Muscle layer of duodenum (tissue), 2 donors: ENCODE measurements at regions not wholly inside any gene's neighbourhood (a gene's known extent, or its start where the extent isn't known, plus 50 kb on each side); places are given as distances from the start of the nearest gene placed in this dataset.
"Not testable (repeated sequence)": the region's sequence is repeated elsewhere in the genome, so short reads cannot be mapped to it uniquely, and the experiment has no call there.

Source experiments
- H3K27ac ChIP-seq: one replicate; pipeline ENCODE4 v1.7.0; 2013; ENCODE audit warnings: mild to moderate bottlenecking, low read length
- H3K27me3 ChIP-seq: one replicate; pipeline ENCODE4 v1.7.0; 2013; ENCODE audit warnings: low read depth, mild to moderate bottlenecking, control low read depth, low read length
- H3K36me3 ChIP-seq, 2 donors: one replicate each; pipeline ENCODE4 v1.7.0; 2013; ENCODE audit warnings: low read length in 2 of 2, control low read depth in 1 of 2, mild to moderate bottlenecking in 1 of 2; ENCODE audit not compliant: insufficient read depth in 2 of 2, control insufficient read depth in 1 of 2
- H3K4me1 ChIP-seq, 2 donors: one replicate each; pipeline ENCODE4 v1.7.0; 2013; ENCODE audit warnings: low read length in 2 of 2, mild to moderate bottlenecking in 2 of 2, control low read depth in 1 of 2, moderate library complexity in 1 of 2; ENCODE audit not compliant: insufficient read depth in 2 of 2, control insufficient read depth in 1 of 2
- H3K4me3 ChIP-seq, 2 donors: one replicate each; pipeline ENCODE4 v1.7.0; 2013; ENCODE audit warnings: low read length in 2 of 2, low read depth in 1 of 2, mild to moderate bottlenecking in 1 of 2
- H3K9me3 ChIP-seq, 2 donors: one replicate each; pipeline ENCODE4 v1.7.0; 2013; ENCODE audit warnings: low read length in 2 of 2, control low read depth in 1 of 2, mild to moderate bottlenecking in 1 of 2; ENCODE audit not compliant: control insufficient read depth in 1 of 2
- donor health status: healthy.

DNA sequence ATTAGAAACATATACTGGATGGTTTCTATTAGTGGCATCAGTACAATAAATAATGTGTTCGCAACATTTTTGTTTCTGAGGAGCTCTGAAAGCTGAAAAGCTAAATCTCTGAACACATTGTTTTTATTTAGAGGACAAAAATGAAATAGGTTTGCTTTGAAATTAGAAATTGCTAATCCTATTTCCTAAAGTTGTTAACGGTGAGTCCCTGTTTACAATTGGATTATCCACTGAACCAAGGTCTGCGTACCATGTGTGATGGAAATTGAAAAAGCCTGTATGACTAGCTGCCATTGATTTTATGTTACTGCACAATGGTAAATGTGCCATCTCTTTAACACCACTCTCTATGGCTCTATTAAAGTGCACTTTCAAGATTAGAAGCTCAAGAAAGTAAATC lies 297.7 kb upstream of the NUDT12 start:
- H3K27ac ChIP-seq = no peak overlapping the region
- H3K36me3 ChIP-seq = no peaks in the 10 kb centered on the region
- H3K4me3 ChIP-seq = no peak overlapping the region
- no peaks in the 10 kb centered on the region for H3K4me1 ChIP-seq
- no peaks in the 10 kb centered on the region for H3K9me3 ChIP-seq
- no peaks in the 10 kb centered on the region for H3K27me3 ChIP-seq

DNA sequence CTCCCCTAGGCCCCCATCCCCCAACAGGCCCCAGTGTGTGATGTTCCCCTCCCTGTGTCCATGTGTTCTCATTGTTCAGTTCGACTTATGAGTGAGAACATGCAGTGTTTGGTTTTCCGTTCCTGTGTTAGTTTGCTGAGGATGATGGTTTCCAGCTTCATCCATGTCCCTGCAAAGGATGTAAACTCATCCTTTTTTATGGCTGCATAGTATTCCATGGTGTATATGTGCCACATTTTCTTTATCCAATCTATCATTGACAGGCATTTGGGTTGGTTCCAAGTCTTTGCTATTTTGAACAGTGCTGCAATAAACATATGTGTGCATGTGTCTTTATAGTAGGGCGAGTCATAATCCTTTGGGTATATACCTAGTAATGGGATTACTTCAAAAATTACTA lies 295.8 kb upstream of the NUDT12 start:
- H3K4me3 ChIP-seq, H3K27ac ChIP-seq, H3K4me1 ChIP-seq: not testable (repeated sequence)

DNA sequence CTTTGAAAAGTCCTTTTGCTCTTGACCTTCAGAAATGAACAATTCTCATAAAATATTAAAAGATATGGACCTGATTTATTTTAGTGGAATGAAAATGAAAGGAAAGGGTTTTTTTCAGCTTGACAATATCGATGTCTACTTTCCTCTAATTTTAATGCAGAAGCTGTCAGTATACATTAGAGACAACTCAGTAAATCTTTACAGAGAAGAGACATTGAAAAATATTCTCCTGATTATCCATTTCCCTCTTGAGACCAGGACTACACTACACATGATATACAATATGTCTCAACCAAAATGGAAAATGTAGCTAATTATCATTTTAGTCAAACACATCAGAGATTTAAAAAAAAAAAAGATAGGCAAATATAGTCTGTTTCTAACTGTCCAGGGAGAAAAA lies 288.5 kb upstream of the NUDT12 start:
- no peaks in the 10 kb centered on the region for H3K36me3 ChIP-seq
- no peak overlapping the region for H3K27ac ChIP-seq
- no peaks in the 10 kb centered on the region for H3K27me3 ChIP-seq
- no peaks in the 10 kb centered on the region for H3K4me1 ChIP-seq
- H3K4me3 ChIP-seq = no peak overlapping the region
- H3K9me3 ChIP-seq = no peaks in the 10 kb centered on the region

More for the DNA sequence above, 295.8 kb upstream of the NUDT12 start:
- H3K9me3 ChIP-seq, H3K36me3 ChIP-seq, H3K27me3 ChIP-seq: not testable (repeated sequence)

DNA sequence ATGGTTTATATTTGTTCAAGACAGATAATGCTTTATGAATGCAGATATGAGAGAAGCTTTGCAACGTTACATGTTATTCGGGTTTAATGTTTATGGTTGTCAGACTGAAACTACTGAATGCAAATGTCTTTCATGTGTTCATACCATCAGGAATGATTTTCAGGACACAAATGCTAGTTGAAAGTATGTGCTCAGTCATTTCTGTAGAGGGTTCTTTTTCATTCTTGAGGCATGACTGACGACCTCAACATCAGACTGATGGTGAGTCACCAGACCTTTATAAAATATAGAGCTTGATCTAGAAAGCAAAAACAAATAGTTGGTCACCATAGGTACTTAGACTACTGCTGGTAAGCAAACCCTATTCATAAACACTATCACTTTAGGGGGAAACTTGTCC lies 287.3 kb upstream of the NUDT12 start:
- Histone ChIP-seq H3K4me3 (no peak overlapping the region), H3K9me3 (no peaks in the 10 kb centered on the region), H3K27me3 (no peaks in the 10 kb centered on the region), H3K36me3 (no peaks in the 10 kb centered on the region), H3K27ac (no peak overlapping the region), H3K4me1 (no peaks in the 10 kb centered on the region)

DNA sequence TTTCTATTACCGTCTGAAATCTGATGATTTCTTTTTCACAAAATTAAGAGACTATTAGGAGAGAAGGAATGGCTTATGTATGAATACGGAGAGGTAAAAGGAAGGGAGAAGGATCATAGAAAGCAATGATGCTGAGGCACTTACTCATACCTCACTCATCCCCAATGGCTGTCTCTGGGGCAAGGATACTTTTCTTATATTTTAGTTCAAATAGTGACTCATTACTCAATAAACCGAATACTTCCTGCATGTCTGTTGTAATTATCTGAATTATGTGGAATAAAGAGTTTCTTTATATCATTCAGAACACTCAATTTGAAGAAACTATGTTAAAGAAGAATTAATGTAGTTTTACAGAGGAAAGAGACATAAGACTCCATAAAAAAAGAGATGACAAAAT lies 284.5 kb upstream of the NUDT12 start:
- Histone ChIP-seq H3K27ac (no peak overlapping the region), H3K4me1 (no peaks in the 10 kb centered on the region), H3K9me3 (no peaks in the 10 kb centered on the region), H3K27me3 (no peaks in the 10 kb centered on the region), H3K36me3 (no peaks in the 10 kb centered on the region), H3K4me3 (no peak overlapping the region)

DNA sequence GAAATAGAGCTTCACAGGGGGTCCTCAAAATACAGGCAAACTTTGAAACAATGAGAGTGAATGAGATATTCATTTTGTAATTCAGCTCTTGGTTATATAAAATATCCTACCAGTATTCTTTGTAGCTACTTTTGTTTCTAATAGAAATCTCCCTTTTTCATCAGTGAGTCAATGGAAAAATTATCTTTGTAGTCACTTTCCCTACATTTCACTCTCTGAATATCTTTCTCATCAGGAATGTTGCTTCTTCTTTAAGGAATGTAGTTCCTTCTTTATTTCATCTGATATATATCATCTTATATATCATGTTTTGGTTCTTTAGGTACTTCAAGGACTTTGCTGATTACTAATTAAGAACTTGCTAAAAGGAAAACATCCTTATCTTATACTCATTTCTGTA lies 280.3 kb upstream of the NUDT12 start:
- H3K27ac ChIP-seq = no peak overlapping the region
- H3K4me3 ChIP-seq = no peak overlapping the region
- H3K36me3 ChIP-seq = no peaks in the 10 kb centered on the region
- no peaks in the 10 kb centered on the region for H3K4me1 ChIP-seq
- H3K9me3 ChIP-seq = no peaks in the 10 kb centered on the region
- H3K27me3 ChIP-seq = no peaks in the 10 kb centered on the region

DNA sequence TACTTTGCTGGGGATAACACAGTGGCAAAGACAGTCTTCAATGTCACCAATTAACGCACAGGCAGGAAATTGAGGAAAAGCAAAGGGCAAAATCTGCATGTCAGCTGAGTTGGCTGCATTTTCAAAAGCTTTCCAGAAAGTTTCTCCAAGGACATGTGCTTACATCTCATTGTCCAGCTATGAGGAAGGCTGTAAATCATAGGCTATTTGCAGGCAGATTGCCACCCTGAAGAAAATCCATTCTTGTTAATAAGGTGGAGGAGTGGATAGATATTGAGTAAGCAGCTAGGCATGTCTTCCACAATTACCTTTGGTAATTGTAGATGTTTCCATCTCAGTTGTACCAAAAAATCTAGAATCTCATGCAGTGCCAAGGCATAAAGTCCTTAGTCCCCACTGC lies 278.0 kb upstream of the NUDT12 start:
- no peak overlapping the region for H3K4me3 ChIP-seq
- H3K27ac ChIP-seq = no peak overlapping the region
- H3K27me3 ChIP-seq = no peaks in the 10 kb centered on the region
- H3K9me3 ChIP-seq = no peaks in the 10 kb centered on the region
- H3K4me1 ChIP-seq = no peaks in the 10 kb centered on the region
- no peaks in the 10 kb centered on the region for H3K36me3 ChIP-seq

DNA sequence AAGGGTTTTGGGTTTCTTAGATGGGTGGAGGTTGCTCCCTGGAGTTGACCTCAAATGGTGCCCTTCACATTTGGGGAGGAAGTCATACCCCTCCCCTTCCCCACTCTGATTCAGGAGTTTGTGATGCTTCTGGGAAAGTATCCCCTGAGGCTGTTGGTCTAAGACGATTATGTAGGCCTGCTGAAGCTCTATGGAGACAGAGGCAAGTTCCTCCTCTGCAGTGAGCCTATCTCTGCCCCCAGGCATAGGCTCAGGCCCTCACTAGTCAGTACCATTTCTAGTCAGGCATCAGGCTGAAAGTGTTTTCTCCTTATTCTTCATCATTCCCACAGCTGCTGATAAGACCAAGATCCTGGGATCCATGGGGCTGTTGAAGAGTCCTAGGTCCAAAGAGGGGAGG lies 271.6 kb upstream of the NUDT12 start:
- Histone ChIP-seq H3K4me3 (no peak overlapping the region), H3K4me1 (no peaks in the 10 kb centered on the region), H3K36me3 (no peaks in the 10 kb centered on the region), H3K27me3 (no peaks in the 10 kb centered on the region), H3K9me3 (no peaks in the 10 kb centered on the region), H3K27ac (no peak overlapping the region)

DNA sequence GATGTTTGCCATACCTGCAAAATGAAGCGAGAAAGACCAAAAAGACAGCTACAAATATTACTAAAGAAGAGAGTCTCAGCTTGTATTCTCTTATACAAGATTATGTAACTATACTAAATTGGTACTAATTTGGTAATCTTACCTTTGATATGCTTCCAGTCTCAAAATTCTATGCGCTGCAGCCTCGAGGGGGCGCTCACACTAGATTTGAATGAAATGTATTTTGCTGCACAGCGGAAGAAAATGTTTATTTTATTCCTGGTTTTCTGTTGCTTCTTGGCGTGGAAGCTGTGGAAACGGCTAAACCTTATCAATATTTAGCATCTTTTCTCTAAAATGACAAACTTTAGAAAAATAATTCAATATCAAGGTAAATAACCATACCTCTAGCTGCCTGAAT lies 267.0 kb upstream of the NUDT12 start:
- Histone ChIP-seq H3K4me1 (no peaks in the 10 kb centered on the region), H3K27me3 (no peaks in the 10 kb centered on the region), H3K36me3 (no peaks in the 10 kb centered on the region), H3K27ac (no peak overlapping the region), H3K4me3 (no peak overlapping the region), H3K9me3 (no peaks in the 10 kb centered on the region)

DNA sequence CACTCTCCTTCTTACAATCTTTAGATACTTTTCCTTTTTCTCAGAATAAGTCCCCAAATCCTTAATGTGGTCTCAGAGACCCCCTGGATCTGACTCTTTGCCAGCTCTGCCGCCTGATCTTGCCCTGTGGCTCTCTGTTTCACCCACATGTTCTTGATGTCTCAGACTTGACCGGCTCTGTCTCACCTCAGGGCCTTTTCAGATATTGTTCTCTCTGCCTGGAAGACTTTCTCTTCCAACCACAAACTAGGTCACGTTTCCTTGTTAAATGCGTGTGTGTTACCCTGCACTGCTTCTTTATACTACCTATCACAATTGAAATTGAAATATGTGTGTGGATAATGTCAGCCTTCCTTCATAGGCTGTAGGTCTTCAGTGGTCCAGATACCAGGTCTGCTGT lies 265.4 kb upstream of the NUDT12 start:
- H3K36me3 ChIP-seq = no peaks in the 10 kb centered on the region
- no peak overlapping the region for H3K4me3 ChIP-seq
- H3K9me3 ChIP-seq = no peaks in the 10 kb centered on the region
- no peaks in the 10 kb centered on the region for H3K27me3 ChIP-seq
- no peaks in the 10 kb centered on the region for H3K4me1 ChIP-seq
- H3K27ac ChIP-seq = no peak overlapping the region

DNA sequence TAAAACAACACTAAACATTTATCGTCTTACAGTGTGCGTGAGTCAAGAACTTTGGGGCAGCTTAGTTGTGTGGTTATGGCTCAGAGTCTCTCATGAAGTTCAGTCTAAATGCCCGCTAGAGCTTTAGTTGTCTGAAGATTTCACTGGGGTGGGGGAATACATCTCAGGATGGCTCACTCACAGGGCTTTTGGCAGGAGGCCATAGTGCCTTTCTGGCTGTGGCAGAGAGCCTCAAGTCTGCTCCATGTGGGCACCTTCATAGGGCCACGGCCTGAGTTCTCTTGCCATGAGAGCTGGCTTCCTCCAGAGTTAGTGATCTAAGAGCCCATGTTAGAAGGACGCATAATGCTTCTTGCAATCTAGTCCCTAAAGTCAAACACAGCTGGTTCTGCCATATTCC lies 258.8 kb upstream of the NUDT12 start:
- H3K36me3 ChIP-seq = no peaks in the 10 kb centered on the region
- no peak overlapping the region for H3K27ac ChIP-seq
- no peaks in the 10 kb centered on the region for H3K4me1 ChIP-seq
- no peaks in the 10 kb centered on the region for H3K9me3 ChIP-seq
- H3K27me3 ChIP-seq = no peaks in the 10 kb centered on the region
- H3K4me3 ChIP-seq = no peak overlapping the region

DNA sequence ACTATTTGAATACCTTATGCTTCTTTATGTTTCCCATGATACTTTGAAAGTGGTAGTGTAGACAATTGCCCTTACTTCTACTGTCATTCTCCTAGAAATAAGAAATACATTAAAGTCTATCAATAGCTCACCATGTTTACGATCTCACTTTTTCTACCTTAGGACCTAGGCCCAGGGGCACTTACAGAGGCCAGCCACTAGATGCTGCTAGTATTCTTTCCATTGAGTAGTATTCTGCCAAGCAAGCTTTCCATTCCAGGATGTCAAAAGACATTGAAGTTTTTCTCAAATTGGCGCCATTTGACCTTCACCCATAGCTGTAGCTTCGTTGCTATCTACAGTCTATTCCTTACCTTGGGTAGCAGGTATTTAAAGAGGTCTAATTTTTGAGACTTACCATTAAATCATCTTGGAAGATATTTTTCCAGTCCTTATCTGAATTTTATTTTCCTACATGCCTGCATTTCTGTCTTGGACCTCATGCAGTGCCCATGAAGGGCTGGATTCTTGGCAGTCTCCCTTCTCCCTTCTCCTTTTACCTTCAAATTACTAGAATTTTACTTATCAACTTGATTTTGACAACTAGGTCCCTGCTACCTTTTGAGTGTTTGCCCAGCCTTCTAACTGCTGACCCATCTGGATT lies 246.0 kb upstream of the NUDT12 start:
- Histone ChIP-seq H3K36me3 (no peaks in the 10 kb centered on the region), H3K4me3 (no peak overlapping the region), H3K27ac (no peak overlapping the region), H3K4me1 (no peaks in the 10 kb centered on the region), H3K27me3 (no peaks in the 10 kb centered on the region), H3K9me3 (no peaks in the 10 kb centered on the region)
